Mucosa of descending colon (tissue), 3 donors: ENCODE measurements at regions not wholly inside any gene's neighbourhood (a gene's known extent, or its start where the extent isn't known, plus 50 kb on each side); places are given as distances from the start of the nearest gene placed in this dataset.

Source experiments
- ATAC-seq: fragments of 200-7000 bp; cut with Tn5 transposase; one replicate; pipeline ENCODE4 v1.9.1; 2020; ENCODE audit warnings: mild to moderate bottlenecking, moderate library complexity
- DNase-seq, 3 donors: peaks; one replicate each; pipeline ENCODE4 v3.0.0-alpha.2; 2020
- H3K36me3 ChIP-seq: fragments of 200-600 bp; one replicate; pipeline ENCODE4 v1.8.0; 2021; ENCODE audit warnings: low read depth, mild to moderate bottlenecking
- H3K4me1 ChIP-seq: fragments of 200-600 bp; one replicate; pipeline ENCODE4 v1.8.0; 2021; ENCODE audit warnings: low read depth, mild to moderate bottlenecking
- H3K4me3 ChIP-seq: fragments of 200-600 bp; one replicate; pipeline ENCODE4 v1.8.0; 2021; ENCODE audit warnings: mild to moderate bottlenecking
- H3K9me3 ChIP-seq: fragments of 200-600 bp; one replicate; pipeline ENCODE4 v1.8.0; 2021; ENCODE audit warnings: mild to moderate bottlenecking
- CTCF ChIP-seq: fragments of 200-600 bp; IDR thresholded peaks from one replicate; pipeline ENCODE4 v1.8.0; 2022; ENCODE audit warnings: antibody characterized with exemption, mild to moderate bottlenecking
- intact Hi-C, 2 donors: fragments of 100-400 bp; cut with DNase I in 1 of 2; cut with micrococcal nuclease in 1 of 2; formaldehyde crosslinking; loops; one replicate each; pipeline versions ENCODE4 v1.11.0 to v1.11.1; 2022; cut with DNase I, micrococcal nuclease
- donor health status: DM: no; HTN: no; CAD: no; lungs with moderate emphysema.
- donor health status: DM: no; HTN: no; CAD: no.
- donor health status: DM: no; HTN: yes; CAD: no.

- TF ChIP-seq CTCF = no peak
- peaks cover 35% of the 10 kb centered on the region for H3K9me3 ChIP-seq
- intact Hi-C loops = no loop called here
- ATAC-seq = no peak
- H3K36me3 ChIP-seq = no peaks in the 10 kb centered on the region
- H3K4me1 ChIP-seq = no peaks in the 10 kb centered on the region
- DNase-seq = no peak
- H3K4me3 ChIP-seq = no peak overlapping the region
These were observed 148.9 kb downstream of the ADAM29 start for GRCh38 chr4:175066923-175067627.

- Histone ChIP-seq H3K4me3 (no peak overlapping the region), H3K9me3 (peaks cover 28% of the 10 kb centered on the region), H3K4me1 (no peaks in the 10 kb centered on the region), H3K36me3 (no peaks in the 10 kb centered on the region)
- DNase-seq (no peak), ATAC-seq (no peak)
- intact Hi-C loops = no loop called here
- TF ChIP-seq CTCF = no peak
These were observed 150.1 kb downstream of the ADAM29 start for GRCh38 chr4:175068266-175068665.

- no peak for ATAC-seq
- H3K9me3 ChIP-seq = peaks cover 32% of the 10 kb centered on the region
- H3K4me1 ChIP-seq = no peaks in the 10 kb centered on the region
- no peak for DNase-seq
- intact Hi-C loops = no loop called here
- no peak overlapping the region for H3K4me3 ChIP-seq
- TF ChIP-seq CTCF = no peak
- no peaks in the 10 kb centered on the region for H3K36me3 ChIP-seq
These were observed 152.3 kb downstream of the ADAM29 start for GRCh38 chr4:175070444-175070843.

GRCh38 chr4:175071123-175071522, 153.0 kb downstream of the ADAM29 start:
- peaks cover 36% of the 10 kb centered on the region for H3K9me3 ChIP-seq
- intact Hi-C loops = no loop called here
- ATAC-seq (no peak), DNase-seq (no peak)
- H3K36me3 ChIP-seq = no peaks in the 10 kb centered on the region
- no peak overlapping the region for H3K4me3 ChIP-seq
- TF ChIP-seq CTCF = no peak
- H3K4me1 ChIP-seq = no peaks in the 10 kb centered on the region

- no peak for TF ChIP-seq CTCF
- peaks cover 29% of the 10 kb centered on the region for H3K9me3 ChIP-seq
- no peaks in the 10 kb centered on the region for H3K4me1 ChIP-seq
- no peaks in the 10 kb centered on the region for H3K36me3 ChIP-seq
- H3K4me3 ChIP-seq = no peak overlapping the region
- intact Hi-C loops = no loop called here
- ATAC-seq (no peak), DNase-seq (no peak)
These were observed 169.0 kb downstream of the ADAM29 start for GRCh38 chr4:175087145-175087544.

GRCh38 chr4:175090116-175090515, 172.0 kb downstream of the ADAM29 start:
- H3K4me3 ChIP-seq = no peak overlapping the region
- intact Hi-C loops = no loop called here
- DNase-seq = no peak
- no peaks in the 10 kb centered on the region for H3K4me1 ChIP-seq
- no peak for ATAC-seq
- H3K9me3 ChIP-seq = peaks cover 46% of the 10 kb centered on the region
- no peaks in the 10 kb centered on the region for H3K36me3 ChIP-seq
- no peak for TF ChIP-seq CTCF
